Liver (tissue), 8 donors: ENCODE measurements at regions not wholly inside any gene's neighbourhood (a gene's known extent, or its start where the extent isn't known, plus 50 kb on each side); places are given as distances from the start of the nearest gene placed in this dataset.
A peak's percentile ranks its signal among the peaks of the same experiment; 100 is the strongest.

Experiments
- DNase-seq: peaks from one replicate; pipeline ENCODE4 v3.0.0-alpha.2; 2017; ENCODE audit warnings: low spot score
- H3K27ac ChIP-seq, 2 donors: one replicate each; pipeline ENCODE4 v1.7.0; 2013; ENCODE audit warnings: inconsistent platforms in 2 of 2, low read length in 2 of 2, control low read depth in 1 of 2, low read depth in 1 of 2, mild to moderate bottlenecking in 1 of 2
- H3K27me3 ChIP-seq, 4 donors: one replicate each; pipeline versions ENCODE4 v1.6.1 to v1.7.0; 2013; ENCODE audit warnings: low read length in 3 of 4, inconsistent platforms in 1 of 4, mild to moderate bottlenecking in 1 of 4, moderate library complexity in 1 of 4; ENCODE audit not compliant: control insufficient read depth in 4 of 4, insufficient read depth in 4 of 4
- H3K36me3 ChIP-seq, 4 donors: one replicate each; pipeline versions ENCODE4 v1.6.1 to v1.7.0; 2013; ENCODE audit warnings: low read length in 3 of 4, mild to moderate bottlenecking in 3 of 4, low read depth in 1 of 4, moderate library complexity in 1 of 4; ENCODE audit not compliant: control insufficient read depth in 4 of 4, insufficient read depth in 3 of 4
- H3K4me1 ChIP-seq, 4 donors: one replicate each; pipeline versions ENCODE4 v1.6.1 to v1.7.0; 2013; ENCODE audit warnings: low read length in 3 of 4, mild to moderate bottlenecking in 3 of 4, moderate library complexity in 1 of 4; ENCODE audit not compliant: control insufficient read depth in 4 of 4, insufficient read depth in 4 of 4
- H3K4me3 ChIP-seq, 3 donors: one replicate each; pipeline versions ENCODE4 v1.6.1 to v1.7.0; 2013; ENCODE audit warnings: low read length in 3 of 3, control low read depth in 1 of 3, low read depth in 1 of 3, mild to moderate bottlenecking in 1 of 3
- H3K9ac ChIP-seq, 2 donors: one replicate each; pipeline ENCODE4 v1.7.0; 2013; ENCODE audit warnings: low read length in 2 of 2, mild to moderate bottlenecking in 2 of 2, moderate library complexity in 2 of 2, control low read depth in 1 of 2, low read depth in 1 of 2
- H3K9me3 ChIP-seq, 4 donors: one replicate each; pipeline versions ENCODE4 v1.6.1 to v1.7.0; 2013; ENCODE audit warnings: low read length in 3 of 4; ENCODE audit not compliant: control insufficient read depth in 4 of 4
- EGR1 ChIP-seq, 2 donors: IDR thresholded peaks; 2 replicates each; pipeline ENCODE4 v1.6.1; 2016 to 2018; ENCODE audit warnings: antibody characterized with exemption in 2 of 2, low read depth in 2 of 2
- FOXA2 ChIP-seq: IDR thresholded peaks from 2 replicates; pipeline ENCODE4 v1.6.1; 2016; ENCODE audit warnings: antibody characterized with exemption
- GABPA ChIP-seq, 2 donors: IDR thresholded peaks in 1 of 2; conservative IDR thresholded peaks in 1 of 2; 2 replicates each; pipeline ENCODE4 v1.6.1; 2016; ENCODE audit warnings: antibody characterized with exemption in 2 of 2, mild to moderate bottlenecking in 1 of 2, moderate library complexity in 1 of 2
- HNF4G ChIP-seq: IDR thresholded peaks from 2 replicates; pipeline ENCODE4 v1.6.1; 2016; ENCODE audit warnings: antibody characterized with exemption
- JUND ChIP-seq, 2 donors: IDR thresholded peaks; 2 replicates each; pipeline ENCODE4 v1.6.1; 2016; ENCODE audit warnings: antibody characterized with exemption in 2 of 2
- MAX ChIP-seq: IDR thresholded peaks from 2 replicates; pipeline ENCODE4 v1.6.1; 2016; ENCODE audit warnings: antibody characterized with exemption
- NR2F2 ChIP-seq: IDR thresholded peaks from 2 replicates; pipeline ENCODE4 v1.6.1; 2016; ENCODE audit warnings: antibody characterized with exemption
- RAD21 ChIP-seq, 2 donors: IDR thresholded peaks; 2 replicates each; pipeline ENCODE4 v1.6.1; 2016; ENCODE audit warnings: antibody characterized with exemption in 2 of 2, mild to moderate bottlenecking in 2 of 2
- RXRA ChIP-seq, 2 donors: IDR thresholded peaks; 2 replicates each; pipeline ENCODE4 v1.6.1; 2017 to 2018; ENCODE audit warnings: antibody characterized with exemption in 2 of 2, mild to moderate bottlenecking in 1 of 2
- SP1 ChIP-seq: IDR thresholded peaks from 2 replicates; pipeline ENCODE4 v1.6.1; 2018; ENCODE audit warnings: antibody characterized with exemption, mild to moderate bottlenecking
- WGBS: extraction: QIAGEN DNeasy Blood & Tissue Kit; methylation state at CpG from one replicate; pipeline ENCODE4 v1.1.7; 2013; 5-methylcytosine and 5-hydroxymethylcytosine counted together
- TF ChIP-seq, protein P1 (sequence below): fragments of 150-350 bp; IDR thresholded peaks from 2 replicates; pipeline ENCODE4 v1.5.1; 2017; ENCODE audit warnings: improper control_type of control experiment, low read depth, low read length; ENCODE audit not compliant: missing input control
- TF ChIP-seq, protein P2 (sequence below): IDR thresholded peaks from 2 replicates; pipeline ENCODE4 v1.6.1; 2016; ENCODE audit warnings: antibody characterized with exemption, mild to moderate bottlenecking
- TF ChIP-seq, protein P3 (sequence below): IDR thresholded peaks from 2 replicates; pipeline ENCODE4 v1.6.1; 2016; ENCODE audit warnings: antibody characterized with exemption
- donor health status: healthy.
- donor health status: healthy.
- donor health status: healthy.
- donor health status: healthy.
- donor health status: healthy.

DNA sequence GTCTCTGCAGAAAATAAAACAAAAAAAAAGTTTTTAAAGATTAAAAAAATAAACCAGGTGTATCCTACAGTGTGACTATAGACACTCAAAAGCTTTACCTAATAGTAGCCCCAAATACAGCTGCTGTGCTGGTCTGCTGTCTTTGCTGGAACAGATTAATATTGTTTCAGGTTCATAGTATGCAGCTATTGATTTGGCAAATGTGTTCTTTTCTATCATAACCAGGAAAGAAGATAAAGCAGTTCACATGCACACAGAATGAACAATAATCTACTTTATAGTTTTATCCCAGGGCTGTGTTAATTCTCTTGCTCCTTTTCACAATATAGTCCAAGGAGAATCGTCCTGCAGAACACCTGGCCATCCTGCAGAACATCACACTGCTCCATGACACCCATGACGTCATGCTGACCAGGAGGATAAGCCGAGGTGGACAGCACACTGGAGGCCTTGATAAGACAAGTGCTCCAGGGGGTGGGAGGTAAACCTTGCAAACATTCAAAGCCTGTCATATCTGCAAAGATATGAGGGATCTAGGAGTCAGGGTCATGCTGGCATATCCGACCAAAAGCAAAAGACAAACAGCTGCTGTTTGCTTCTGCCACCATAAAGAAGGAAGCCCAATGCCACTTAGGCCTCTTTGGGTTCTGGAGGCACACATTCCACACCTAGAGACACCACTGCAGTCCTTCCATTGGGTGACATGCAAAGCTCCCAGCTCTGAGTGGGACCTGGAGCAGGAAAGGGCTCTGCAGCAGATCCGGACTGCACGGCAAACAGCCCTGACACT lies 86.1 kb upstream of the SLC2A1 start:
- H3K27me3 ChIP-seq = no peaks in the 10 kb centered on the region
- no peak overlapping the region for H3K4me3 ChIP-seq
- no peak overlapping the region for H3K27ac ChIP-seq
- 80% methylated on average over 6 of the region's 6 CpGs for WGBS
- no peak overlapping the region for H3K9ac ChIP-seq
- no peaks in the 10 kb centered on the region for H3K36me3 ChIP-seq
- TF ChIP-seq SP1 = no peak
- TF ChIP-seq, protein P1, sequence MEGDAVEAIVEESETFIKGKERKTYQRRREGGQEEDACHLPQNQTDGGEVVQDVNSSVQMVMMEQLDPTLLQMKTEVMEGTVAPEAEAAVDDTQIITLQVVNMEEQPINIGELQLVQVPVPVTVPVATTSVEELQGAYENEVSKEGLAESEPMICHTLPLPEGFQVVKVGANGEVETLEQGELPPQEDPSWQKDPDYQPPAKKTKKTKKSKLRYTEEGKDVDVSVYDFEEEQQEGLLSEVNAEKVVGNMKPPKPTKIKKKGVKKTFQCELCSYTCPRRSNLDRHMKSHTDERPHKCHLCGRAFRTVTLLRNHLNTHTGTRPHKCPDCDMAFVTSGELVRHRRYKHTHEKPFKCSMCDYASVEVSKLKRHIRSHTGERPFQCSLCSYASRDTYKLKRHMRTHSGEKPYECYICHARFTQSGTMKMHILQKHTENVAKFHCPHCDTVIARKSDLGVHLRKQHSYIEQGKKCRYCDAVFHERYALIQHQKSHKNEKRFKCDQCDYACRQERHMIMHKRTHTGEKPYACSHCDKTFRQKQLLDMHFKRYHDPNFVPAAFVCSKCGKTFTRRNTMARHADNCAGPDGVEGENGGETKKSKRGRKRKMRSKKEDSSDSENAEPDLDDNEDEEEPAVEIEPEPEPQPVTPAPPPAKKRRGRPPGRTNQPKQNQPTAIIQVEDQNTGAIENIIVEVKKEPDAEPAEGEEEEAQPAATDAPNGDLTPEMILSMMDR = no peak
- TF ChIP-seq, protein P2, sequence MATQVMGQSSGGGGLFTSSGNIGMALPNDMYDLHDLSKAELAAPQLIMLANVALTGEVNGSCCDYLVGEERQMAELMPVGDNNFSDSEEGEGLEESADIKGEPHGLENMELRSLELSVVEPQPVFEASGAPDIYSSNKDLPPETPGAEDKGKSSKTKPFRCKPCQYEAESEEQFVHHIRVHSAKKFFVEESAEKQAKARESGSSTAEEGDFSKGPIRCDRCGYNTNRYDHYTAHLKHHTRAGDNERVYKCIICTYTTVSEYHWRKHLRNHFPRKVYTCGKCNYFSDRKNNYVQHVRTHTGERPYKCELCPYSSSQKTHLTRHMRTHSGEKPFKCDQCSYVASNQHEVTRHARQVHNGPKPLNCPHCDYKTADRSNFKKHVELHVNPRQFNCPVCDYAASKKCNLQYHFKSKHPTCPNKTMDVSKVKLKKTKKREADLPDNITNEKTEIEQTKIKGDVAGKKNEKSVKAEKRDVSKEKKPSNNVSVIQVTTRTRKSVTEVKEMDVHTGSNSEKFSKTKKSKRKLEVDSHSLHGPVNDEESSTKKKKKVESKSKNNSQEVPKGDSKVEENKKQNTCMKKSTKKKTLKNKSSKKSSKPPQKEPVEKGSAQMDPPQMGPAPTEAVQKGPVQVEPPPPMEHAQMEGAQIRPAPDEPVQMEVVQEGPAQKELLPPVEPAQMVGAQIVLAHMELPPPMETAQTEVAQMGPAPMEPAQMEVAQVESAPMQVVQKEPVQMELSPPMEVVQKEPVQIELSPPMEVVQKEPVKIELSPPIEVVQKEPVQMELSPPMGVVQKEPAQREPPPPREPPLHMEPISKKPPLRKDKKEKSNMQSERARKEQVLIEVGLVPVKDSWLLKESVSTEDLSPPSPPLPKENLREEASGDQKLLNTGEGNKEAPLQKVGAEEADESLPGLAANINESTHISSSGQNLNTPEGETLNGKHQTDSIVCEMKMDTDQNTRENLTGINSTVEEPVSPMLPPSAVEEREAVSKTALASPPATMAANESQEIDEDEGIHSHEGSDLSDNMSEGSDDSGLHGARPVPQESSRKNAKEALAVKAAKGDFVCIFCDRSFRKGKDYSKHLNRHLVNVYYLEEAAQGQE = no peak
- no peak for TF ChIP-seq GABPA (IDR thresholded peaks at IDR 0.05 in 1 of 2, conservative IDR thresholded peaks at IDR 0.05 in 1 of 2)
- TF ChIP-seq NR2F2 = no peak
- TF ChIP-seq MAX = no peak
- TF ChIP-seq FOXA2 = no peak
- no peak for TF ChIP-seq HNF4G
- TF ChIP-seq RXRA (IDR thresholded peaks at IDR 0.05) = no peak
- no peak for TF ChIP-seq JUND (IDR thresholded peaks at IDR 0.05)
- TF ChIP-seq RAD21 (IDR thresholded peaks at IDR 0.05) = no peak
- no peaks in the 10 kb centered on the region for H3K9me3 ChIP-seq
- peak; percentile 47 for DNase-seq
- H3K4me1 ChIP-seq = no peaks in the 10 kb centered on the region

DNA sequence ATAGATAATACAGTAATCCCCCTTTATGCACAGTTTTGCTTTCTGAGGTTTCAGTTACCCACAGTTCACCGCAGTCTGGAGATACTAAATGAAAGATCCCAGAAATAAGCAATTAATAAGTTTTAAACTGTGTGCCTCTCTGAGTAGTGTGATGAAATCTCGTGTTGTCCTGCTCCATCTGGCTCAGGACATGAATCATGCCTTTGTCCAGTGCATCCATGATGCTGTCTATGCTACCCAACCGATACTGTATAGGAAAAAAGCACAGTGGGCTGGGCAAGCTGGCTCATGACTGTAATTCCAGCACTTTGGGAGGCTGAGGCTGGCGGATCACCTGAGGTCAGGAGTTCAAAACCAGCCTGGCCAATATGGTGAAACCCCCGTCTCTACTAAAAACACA lies 85.0 kb upstream of the SLC2A1 start:
- Histone ChIP-seq H3K9ac (no peak overlapping the region), H3K9me3 (no peaks in the 10 kb centered on the region), H3K4me3 (no peak overlapping the region), H3K27me3 (no peaks in the 10 kb centered on the region), H3K4me1 (no peaks in the 10 kb centered on the region), H3K27ac (no peak overlapping the region), H3K36me3 (no peaks in the 10 kb centered on the region)
- no peak for TF ChIP-seq SP1
- TF ChIP-seq MAX = no peak
- TF ChIP-seq, protein P3, sequence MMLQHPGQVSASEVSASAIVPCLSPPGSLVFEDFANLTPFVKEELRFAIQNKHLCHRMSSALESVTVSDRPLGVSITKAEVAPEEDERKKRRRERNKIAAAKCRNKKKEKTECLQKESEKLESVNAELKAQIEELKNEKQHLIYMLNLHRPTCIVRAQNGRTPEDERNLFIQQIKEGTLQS = no peak
- no peak for TF ChIP-seq HNF4G
- no peak for TF ChIP-seq EGR1 (IDR thresholded peaks at IDR 0.05; ENCODE audit: low read depth in 2 of 2)
- no peak for TF ChIP-seq GABPA (IDR thresholded peaks at IDR 0.05 in 1 of 2, conservative IDR thresholded peaks at IDR 0.05 in 1 of 2)
- WGBS = 81% methylated on average over 5 of the region's 5 CpGs
- DNase-seq = no peak
